HG03432 (cell line): ENCODE measurements at regions not wholly inside any gene's neighbourhood (a gene's known extent, or its start where the extent isn't known, plus 50 kb on each side); places are given as distances from the start of the nearest gene placed in this dataset.

Experiments
- ATAC-seq: cut with Tn5 transposase; IDR thresholded peaks from one replicate; pipeline ENCODE4 v1.9.1; 2021; ENCODE audit warnings: mild to moderate bottlenecking, moderate library complexity; ENCODE audit not compliant: unreplicated experiment

DNA sequence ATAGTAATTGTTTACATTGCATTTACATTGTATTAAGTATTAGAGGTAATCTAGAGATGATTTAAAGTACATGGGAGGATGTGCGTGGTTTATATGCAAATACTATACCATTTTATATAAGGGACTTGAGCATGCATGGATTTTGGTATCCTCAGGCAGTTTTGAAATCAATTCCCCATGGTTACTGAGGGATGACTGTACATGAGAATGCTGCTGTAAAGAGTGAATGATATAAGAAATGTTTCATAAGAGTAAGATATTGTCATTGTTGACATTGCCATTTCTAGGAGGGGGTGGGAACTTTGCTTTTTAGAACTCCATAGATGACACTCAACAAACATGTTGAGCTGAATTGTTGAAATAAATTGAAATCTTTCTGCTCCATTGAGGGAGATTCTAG is 185.0 kb downstream of the SEMA6A start:
- no peak for ATAC-seq

DNA sequence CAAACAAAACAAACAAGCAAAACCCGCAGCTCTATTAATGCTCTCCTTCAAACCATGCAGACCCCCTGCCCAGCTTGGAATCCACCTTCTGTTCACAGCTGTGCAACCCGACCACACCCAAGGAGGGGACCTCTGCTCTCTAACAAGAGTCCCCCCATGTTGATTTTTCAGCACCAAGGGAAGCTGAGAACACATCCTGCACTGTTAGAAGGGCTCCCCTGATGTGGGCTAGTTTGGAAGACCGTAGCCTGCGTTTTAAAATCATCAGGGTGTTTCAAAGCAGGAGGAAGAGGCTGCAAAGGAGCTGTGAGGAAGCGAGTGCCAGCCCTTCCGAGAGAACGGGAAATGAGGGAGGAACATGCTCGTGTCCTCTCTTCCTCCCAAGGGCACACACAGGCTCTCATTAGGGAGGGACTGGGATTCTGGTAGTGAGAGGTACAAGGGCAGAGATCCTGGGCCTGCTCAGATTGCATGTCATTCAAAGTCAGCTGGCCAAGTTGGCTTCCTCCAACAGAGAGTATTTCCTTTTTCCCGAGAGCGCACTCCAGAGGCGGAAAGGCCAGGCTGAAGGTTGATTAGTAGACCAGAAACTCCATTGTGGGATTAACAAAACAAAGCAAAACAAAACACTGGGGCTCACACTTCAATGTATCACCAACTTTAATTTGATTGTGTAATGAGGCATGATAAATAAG is 185.9 kb downstream of the SEMA6A start:
- no peak for ATAC-seq

DNA sequence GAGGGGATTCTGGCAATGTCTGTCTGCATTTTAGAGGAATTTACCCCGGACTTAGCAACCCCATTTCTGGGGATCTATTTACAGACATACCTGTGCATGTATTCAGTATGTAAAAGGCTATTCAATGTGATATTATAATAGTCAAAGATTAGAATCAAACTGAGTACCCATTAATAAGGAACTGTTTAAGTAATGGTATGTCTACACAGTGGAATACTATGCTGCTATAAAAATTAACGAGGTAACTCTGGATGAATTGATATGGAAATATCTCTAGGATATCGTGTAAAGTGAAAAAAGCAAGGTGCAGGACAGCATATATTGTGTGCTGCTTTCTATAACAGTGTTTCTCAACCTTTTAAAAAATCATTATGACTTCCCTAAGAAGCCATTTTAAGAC is 186.9 kb downstream of the SEMA6A start:
- no peak for ATAC-seq

DNA sequence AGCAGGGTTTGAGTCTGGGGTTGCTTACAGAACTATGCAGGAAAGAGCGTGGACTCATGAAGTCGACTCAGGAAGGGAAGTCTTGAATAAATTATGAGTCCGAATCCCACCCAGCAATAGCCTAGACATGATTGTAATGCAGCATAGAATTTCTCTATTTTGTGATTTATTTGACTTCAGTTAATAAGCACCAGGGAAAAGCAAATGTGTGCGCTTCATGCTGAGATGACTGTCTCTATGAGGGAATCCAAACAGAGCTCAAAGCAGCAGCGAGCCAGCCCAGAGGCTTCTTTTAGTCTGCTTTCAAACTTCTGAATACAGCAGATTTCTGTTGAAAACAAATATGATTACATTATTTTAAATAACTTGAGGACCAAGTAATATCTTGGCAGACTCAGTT is 188.0 kb downstream of the SEMA6A start:
- ATAC-seq, result no peak

DNA sequence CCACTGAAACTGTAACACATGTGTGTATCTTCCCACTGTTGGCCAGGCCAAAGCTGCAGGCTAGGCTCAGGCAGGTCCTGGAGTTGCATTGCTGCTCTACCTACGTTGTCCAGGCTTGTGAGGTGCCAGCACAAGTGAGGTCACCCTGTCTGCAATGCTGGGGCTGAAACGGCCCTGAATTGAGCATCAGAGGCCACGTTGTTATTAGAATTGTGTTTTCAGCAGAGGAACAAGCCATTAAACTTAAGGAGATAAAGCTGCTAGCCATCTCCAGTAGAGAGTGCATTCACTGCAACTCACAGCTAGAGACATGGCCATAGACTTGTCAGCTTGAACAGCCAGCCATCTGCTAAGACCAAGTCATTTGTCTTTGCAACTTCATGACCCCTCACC is 191.8 kb downstream of the SEMA6A start:
- no peak for ATAC-seq

DNA sequence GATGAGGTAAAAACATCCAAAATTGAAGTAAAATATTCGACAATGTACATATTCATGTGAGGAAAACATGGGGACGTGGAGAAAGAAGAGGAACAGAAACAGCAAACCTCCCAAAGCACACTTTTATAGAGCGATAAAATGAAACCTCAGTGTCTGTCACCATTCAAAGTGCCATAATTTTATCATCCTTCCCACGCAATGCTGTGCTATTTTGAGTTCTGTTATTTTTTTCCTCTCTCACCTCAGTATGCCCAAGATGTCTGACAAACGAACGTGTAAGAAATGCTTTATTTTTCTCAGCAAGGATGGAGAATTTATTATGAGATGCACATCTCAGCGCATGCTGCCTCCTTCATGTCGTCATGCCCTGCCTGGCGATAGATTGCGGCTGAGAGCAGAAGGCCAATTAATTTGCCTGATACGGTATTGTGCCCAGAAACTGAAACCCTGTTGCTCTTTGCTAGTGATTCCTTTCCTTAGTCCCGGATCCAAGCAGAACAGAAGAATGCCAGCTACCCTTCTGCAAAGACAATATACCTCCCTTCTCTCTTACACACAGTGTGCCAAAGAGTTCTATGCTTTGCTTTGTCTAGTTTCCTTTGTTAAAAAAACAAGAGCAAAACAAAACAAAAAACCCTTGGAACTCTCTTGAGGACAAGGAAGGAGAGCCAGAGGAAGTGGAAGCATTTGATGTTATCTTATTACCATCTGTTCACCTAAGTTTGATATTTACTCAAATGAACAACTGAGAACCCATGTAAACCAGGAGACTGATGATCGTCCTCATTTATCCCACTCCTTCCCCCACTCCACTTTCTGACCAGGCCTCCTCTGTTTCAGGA is 192.4 kb downstream of the SEMA6A start:
- ATAC-seq, result no peak

DNA sequence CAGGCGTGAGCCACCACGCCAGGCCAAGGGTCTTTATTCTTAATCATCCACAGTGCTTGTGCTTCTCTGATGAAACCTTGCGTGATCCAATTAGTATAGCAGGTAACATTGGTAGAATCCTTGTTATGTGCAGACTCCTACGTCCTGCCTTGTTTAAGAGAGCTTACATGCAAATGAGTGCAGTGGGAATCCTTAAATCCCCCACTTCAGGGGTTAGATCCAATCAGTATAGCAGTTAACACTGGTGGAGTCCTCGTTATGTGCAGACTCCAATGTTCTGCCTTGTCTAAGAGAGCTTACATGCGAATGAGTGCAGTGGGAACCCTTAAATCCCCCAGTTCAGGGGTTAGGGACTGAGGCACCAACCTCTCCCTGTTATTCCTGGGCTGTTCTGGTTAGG is 193.4 kb downstream of the SEMA6A start:
- no peak for ATAC-seq

DNA sequence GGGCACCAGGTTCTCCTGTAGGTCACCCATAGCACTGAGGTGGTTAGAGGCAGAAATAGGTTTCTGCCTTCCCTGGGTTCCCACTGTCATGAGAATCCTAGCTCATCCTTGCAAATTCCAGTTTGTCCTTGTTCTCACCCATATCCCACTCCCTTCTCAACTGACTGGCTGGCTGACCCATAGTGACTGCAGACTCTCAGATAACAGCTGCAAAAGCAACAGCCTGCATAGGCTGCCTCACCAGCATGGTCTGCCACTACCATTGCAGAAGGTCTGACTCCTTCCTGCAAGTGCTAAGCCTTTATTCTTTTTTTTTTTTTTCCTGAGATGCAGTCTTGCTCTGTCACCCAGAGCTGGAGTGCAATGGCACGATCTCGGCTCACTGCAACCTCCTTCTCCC is 194.0 kb downstream of the SEMA6A start:
- ATAC-seq, result no peak

DNA sequence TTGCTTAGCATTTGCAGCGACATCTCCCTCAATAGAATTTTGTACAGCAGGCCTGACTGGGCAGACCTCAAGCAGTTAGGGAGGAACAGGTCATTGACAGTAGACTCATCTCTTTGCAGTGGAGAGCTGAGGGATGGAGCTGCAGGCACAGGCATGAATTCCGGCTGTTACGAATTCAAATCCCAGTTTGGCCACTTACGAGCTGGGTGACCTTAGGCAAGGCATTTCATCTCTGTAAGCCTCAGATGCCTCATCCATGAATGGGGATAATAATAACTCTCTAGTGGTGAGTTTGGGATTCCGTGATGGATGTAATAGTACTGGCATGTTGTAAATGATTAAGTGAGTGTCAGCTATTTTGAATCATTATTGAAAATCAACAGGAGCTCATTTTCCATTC is 195.3 kb downstream of the SEMA6A start:
- no peak for ATAC-seq

DNA sequence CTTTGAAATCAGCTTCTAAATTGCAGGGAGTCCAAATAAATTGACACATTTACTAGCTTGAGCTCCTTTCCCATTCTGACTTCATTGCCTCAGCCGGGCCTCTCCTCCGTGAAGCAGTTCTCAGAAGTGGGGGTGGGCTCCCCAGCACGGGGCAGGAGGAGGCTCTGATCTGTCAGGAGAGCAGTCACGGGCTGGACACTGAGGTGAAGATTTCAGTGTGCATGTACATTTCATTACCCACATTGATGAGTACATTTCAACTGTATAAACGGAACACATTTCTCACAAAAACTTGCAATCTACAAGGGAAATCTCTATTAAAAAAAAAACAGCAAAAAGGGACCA is 195.9 kb downstream of the SEMA6A start:
- ATAC-seq, result no peak

DNA sequence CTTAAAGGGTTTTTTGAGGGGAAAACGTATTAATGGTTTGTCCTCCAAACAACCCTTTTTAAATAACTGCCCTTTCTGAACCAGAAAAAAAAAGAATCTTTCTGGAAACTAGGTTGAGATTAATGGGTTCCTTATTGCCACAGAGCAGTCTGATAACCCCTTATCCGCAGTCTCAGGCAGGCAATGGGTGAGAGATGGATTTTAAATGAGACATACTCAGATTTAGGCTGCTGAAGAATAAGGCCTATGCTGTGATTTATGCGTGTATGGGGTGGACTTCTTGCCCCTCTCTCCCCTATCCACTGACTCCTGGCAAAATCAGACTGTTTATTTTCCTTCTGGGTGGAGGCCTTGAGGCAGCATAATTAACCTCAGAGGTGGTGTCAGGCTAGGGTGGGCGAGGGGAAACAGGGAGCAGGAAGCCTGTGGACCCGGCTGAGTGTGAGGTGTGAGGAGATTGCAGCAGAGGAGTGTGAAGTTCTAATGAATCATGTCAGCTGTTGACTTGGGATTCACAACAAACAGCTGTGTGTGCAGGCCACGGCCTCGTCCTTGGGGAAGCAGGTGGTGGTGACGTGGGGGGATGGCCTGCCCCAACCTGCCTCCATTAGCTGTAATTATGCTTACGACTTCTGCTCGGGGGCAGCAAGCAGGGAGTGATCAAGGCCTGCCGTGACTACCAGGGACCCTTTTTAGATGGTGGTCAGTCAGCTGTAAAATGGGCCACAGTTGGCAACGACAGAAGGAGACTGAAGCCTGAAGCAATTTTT is 196.4 kb downstream of the SEMA6A start:
- no peak for ATAC-seq

DNA sequence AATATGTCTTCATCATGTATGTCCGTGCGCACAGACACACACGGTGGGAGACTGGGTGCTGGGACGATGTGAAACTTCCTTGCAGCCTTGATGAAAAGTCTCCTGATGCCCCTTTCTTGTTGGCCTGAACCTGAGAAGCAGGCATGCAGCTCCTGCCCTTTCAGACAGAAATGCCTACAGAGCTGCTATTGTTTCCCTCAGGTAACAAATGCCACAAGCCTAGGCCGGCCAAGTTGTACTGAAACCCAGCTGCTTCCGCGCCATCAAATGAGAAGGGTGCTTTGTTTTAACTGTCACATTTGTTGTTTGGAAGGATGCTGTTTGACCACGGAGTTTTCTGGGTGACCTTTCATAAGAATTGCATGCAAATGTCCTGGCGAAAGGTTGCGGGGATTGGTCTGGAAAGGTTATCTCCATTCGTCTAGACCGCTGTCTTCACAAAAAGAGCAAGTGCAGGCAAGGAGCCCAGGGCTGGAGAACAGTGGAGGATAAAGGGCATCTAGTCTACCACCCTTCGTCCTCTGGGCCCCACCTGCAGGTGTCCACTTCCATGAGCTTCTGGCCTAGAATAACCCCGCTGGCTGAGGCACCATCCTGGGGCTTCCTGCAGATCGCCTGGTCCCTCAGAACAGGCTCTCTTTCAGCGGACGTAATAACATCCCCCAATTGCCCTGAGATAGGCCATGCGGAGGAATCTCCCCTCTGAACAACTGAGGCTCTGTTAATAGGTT is 197.2 kb downstream of the SEMA6A start:
- ATAC-seq, result no peak

DNA sequence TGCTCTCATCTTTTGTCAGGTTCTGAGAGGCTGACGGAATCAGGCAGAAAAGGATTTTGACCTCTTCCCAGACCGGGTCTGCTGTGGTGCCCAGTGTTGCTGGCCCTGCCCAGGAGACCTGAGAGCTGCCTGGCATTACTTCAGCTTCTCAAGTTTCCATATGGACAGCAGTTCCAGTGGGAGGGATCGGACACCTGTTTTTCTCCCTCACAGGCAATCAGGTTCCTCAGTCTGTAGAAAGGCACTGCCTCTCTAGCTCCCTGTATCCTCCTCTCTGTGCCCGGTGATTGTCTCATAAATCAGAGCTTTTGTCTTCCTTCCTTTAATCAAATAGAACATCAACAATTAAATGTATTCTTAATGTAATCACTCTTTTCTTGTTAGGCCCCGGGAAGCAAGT is 198.7 kb downstream of the SEMA6A start:
- ATAC-seq, result no peak

DNA sequence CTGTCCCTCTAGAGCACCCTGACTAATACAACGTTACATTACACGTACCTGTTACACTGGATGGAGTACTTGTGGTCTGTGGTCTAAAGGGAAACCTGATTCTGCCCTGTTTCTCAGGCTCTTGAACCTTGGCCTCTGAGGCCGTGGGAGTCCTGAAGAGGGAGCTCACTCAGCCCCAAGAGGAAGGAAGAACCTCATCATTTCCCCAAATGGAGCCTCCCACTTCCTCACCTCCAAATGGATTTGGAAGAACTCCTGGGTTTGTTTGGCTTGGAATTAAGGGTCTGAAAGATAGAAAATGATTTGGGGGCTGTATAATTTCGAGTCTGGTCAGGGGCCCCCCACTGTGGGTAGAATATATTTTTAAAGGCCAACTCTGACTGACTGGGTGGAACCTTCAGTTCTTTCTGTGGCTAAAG is 200.2 kb downstream of the SEMA6A start:
- ATAC-seq, result peak; percentile 87

DNA sequence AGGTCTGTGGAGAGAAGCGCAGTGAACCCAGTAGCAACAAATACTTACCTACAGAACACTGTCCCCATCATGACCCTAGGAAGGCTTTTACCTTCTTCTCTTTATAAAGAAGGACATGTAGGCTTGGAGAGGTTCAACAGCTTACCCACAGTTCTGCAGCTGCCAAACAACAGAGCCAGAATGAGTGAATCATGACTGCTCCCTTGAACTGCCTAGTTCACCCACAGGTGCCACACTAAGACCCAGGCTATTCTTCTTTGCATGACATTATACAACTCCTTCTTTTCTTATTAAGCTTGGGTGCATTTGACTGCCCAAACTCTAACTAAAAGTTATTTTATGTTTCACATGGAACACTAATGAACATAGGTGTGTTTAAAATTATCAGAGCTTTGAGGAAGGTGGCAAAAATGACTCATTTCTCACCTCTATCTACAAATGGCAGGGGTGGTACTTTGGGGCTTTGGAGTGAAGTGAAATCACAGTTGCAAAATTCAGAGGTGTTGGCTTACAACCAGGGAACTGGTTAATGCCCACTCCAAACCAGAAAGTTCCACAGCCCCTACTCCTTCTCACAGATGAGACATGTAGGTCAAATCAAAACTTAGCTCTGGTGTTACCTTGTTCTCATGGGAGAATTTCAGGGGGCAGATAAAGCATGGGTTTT is 201.6 kb downstream of the SEMA6A start:
- ATAC-seq, result peak; percentile 32

DNA sequence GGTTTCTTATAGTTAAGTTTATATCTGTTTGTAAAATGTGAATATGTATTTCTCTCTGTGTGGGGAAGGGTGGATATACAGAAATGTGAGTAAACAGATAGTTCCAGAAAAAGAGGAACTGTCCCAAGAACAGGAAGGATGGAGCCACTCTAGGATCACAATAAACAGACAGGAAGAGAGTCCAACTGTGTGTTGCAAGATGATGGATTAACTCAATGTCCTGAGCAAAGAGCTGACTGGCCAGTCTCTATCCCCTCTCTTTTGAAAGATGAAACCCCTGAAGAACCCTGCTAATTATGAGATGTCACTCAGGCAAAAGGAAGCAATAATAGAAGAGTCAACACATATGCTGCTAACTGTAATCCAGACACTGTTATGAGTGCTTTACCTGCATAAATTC is 202.7 kb downstream of the SEMA6A start:
- no peak for ATAC-seq

DNA sequence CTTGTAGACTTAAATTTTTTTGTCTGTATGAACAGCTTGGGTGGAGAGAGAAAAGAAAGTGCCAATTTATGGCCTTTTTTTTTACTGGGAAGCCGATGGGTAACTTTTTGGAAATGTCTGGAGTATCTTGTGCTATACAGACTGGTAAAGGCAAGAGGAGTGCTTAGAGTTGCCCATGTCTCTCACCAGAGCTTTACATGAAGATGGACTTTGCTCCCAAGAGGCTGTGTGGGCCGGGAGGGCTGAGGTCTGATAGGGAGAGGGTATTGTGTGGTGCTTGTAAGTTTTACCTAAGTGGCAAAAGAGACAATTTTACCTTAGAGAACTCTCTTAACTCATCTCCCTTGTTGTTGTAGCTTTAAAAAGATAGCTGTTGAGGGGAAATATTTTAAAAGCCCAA is 203.2 kb downstream of the SEMA6A start:
- ATAC-seq, result no peak

DNA sequence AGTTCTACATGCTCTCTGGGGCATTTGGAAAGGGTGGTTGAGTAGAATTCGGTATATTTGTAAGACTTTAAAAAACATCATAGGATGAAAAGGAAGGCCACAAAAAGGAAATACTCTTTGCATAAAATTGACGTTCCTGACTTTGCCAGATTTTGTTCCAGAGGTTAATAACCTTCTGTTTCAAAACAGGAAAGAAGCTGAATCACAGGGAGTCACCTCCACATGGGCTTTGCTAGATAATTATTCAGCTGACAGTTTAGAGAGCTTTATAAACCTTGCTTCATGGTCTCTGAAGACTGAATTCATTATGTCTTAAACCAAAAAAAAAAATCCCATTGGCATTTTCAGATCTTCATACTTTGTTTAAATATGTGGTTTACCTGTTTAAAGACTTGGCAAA is 203.7 kb downstream of the SEMA6A start:
- ATAC-seq, result no peak

DNA sequence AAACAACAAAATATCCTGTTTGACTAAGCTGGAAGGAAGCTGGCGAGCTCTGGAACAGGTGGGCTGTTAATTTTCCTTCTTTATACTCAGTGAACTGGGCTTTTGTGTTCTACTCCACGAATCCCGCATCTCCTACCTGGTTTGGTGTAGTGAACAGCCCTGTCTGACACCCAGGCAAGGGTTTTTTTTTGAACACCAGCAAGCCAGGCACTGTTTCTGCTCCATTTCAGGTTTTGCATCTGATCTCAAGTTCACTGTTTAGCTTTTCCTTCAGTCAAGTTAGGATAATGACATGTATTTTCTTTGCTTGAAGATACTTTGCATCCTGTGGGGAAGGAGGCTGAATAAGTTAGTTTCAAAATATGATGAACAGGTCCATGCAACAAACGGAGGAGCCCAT is 204.5 kb downstream of the SEMA6A start:
- no peak for ATAC-seq

DNA sequence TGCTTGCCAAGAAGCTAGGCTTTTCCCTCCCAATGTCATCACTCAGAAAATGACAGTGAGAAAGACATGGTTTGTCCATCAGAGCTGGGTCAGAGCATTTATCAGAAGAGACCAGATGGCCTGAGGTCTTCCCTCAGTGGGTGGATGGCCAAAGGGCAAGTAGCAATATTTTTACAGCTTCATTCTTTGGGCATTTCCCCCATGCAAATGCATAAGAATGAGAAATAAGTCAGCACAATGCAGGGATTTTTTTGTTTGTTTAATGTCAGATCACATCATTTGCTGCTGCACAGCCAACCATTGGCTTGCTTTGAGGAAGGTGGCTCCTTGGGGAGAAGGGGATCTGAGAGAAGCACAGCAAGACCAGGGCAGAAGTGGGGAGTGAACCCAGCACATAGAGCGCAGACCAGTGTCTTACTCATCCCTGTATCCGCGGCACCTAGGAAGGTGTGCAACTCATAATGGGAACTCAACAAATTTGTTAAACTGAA is 209.6 kb downstream of the SEMA6A start:
- peak; percentile 88 for ATAC-seq

DNA sequence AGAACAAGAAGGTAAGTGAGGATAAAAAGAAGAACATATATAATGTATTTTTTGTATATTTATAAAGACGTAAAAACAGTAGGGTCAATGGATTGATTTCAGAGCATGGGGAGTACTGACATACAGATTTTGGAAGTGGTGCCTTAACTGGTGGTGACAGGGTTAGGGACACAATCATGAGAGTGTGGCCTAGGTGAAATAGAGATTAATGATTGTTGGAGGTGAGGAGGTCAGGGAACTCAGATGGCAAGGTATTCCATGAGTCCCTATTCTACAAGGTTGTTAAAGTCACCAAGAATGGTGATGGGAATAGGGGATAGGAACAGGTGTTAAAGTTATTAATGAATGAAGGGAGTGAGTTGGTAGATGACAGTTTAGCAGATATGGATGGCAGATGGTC is 210.8 kb downstream of the SEMA6A start:
- no peak for ATAC-seq
